ENCODE measurements at regions not wholly inside any gene's neighbourhood (a gene's known extent, or its start where the extent isn't known, plus 50 kb on each side); places are given as distances from the start of the nearest gene placed in this dataset.

DNA sequence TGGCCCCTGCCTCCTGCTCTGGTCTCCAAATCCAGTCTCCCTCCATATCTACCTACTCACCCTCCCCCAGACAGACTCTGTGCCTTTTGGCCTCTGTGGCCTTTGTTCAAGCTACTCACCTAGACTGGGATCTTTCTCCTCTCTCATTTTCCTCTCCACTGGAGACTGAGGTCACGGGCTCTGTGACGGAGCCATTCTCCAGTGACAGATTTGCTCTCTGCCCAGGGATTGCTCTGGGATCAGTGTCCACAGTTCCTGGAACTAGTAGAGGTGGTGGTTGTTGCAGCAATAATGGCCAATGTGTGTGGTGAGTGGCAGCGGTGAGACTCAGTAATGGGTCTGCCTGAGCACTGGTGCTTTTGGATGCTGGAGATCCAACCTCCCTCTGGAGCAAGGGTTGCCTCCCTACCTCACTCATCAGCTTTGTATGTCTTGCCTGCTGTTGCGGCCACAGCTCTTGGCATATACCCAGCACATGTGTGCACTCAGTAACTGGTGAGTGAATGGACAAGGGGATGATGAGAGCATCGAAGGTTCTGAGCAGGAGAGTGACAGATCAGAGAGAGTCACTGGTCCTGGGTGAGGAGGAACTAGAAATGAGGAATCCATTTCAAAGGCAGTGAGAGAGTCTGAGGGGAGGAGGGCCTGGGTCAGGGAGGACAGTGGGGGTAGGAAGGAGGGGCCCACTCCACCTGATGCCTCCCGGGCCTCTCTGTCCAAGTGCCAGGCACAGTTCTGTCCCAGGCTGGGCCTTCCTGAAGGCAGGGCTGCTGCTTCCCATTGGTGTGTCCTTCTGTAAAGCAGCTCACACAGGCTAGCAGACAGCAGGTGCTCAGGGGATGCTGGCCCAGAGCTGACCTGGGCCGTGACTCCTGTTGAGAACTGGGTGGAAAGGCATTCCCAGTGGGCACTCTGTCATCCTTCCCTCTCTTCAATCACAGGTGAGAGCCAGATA, 96.5 kb upstream of the PITX1 start:
- H3K9me2 ChIP-seq (replicated peaks; ENCODE audit: control insufficient read depth, low read length): no peaks in the 10 kb centered on the region
- no peak overlapping the region for H3K27ac ChIP-seq (ENCODE audit: low read depth, low read length)
- no peaks in the 10 kb centered on the region for H3K9me3 ChIP-seq (ENCODE audit: control insufficient read depth, insufficient read depth, low read length)
- no peaks in the 10 kb centered on the region for H4K20me1 ChIP-seq (ENCODE audit: control insufficient read depth, insufficient read depth, low read depth, low read length)
- H3K4me2 ChIP-seq (ENCODE audit: low read length): no peak overlapping the region
- no peak overlapping the region for H3K4me3 ChIP-seq (ENCODE audit: low read length)
- H3K79me2 ChIP-seq (ENCODE audit: control insufficient read depth, low read length): no peaks in the 10 kb centered on the region
- no peak for TF ChIP-seq EZH2phosphoT487 (IDR thresholded peaks at IDR 0.05; ENCODE audit: borderline replicate concordance, low read length)
- TF ChIP-seq, protein P1, sequence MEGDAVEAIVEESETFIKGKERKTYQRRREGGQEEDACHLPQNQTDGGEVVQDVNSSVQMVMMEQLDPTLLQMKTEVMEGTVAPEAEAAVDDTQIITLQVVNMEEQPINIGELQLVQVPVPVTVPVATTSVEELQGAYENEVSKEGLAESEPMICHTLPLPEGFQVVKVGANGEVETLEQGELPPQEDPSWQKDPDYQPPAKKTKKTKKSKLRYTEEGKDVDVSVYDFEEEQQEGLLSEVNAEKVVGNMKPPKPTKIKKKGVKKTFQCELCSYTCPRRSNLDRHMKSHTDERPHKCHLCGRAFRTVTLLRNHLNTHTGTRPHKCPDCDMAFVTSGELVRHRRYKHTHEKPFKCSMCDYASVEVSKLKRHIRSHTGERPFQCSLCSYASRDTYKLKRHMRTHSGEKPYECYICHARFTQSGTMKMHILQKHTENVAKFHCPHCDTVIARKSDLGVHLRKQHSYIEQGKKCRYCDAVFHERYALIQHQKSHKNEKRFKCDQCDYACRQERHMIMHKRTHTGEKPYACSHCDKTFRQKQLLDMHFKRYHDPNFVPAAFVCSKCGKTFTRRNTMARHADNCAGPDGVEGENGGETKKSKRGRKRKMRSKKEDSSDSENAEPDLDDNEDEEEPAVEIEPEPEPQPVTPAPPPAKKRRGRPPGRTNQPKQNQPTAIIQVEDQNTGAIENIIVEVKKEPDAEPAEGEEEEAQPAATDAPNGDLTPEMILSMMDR (IDR thresholded peaks at IDR 0.05; ENCODE audit: low read depth, low read length, poor library complexity, severe bottlenecking): no peak
- peaks cover 6% of the 10 kb centered on the region; the same call in 1 of the 2 replicates for H3K4me1 ChIP-seq (ENCODE audit: control insufficient read depth, low read length)
- no peaks in the 10 kb centered on the region for H3F3A ChIP-seq (ENCODE audit: control insufficient read depth, insufficient read depth)
- no peaks in the 10 kb centered on the region for H3K36me3 ChIP-seq (ENCODE audit: control insufficient read depth, low read length)
- no peaks in the 10 kb centered on the region for H3K27me3 ChIP-seq (ENCODE audit: control insufficient read depth, low read length)

DNA sequence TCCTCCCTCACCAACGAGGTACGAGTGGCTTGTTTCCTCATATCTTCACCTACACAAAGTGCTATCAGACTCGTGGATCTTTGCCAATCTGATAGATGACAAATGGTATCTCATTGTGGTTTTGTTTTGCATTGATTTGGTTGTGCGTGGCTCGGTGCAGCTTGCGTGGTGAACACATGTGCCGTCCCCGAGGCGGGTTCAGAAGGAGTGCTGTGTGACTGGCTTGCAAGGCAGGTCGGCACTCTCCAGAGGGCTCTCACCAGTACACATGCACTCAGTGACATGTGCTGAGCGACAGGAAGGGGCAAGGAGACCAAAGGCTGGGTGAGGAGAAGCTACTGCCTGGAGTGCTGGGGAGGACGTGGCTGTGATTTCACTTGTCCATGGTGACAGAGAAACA, 95.3 kb upstream of the PITX1 start:
- Histone ChIP-seq H3K9me2 (replicated peaks; ENCODE audit: control insufficient read depth, low read length) (no peaks in the 10 kb centered on the region), H3K4me1 (ENCODE audit: control insufficient read depth, low read length) (peaks cover 6% of the 10 kb centered on the region; the same call in 1 of the 2 replicates), H3K9me3 (ENCODE audit: control insufficient read depth, insufficient read depth, low read length) (no peaks in the 10 kb centered on the region), H4K20me1 (ENCODE audit: control insufficient read depth, insufficient read depth, low read depth, low read length) (no peaks in the 10 kb centered on the region), H3K27me3 (ENCODE audit: control insufficient read depth, low read length) (no peaks in the 10 kb centered on the region), H3K27ac (ENCODE audit: low read depth, low read length) (no peak overlapping the region), H3F3A (ENCODE audit: control insufficient read depth, insufficient read depth) (no peaks in the 10 kb centered on the region), H3K79me2 (ENCODE audit: control insufficient read depth, low read length) (no peaks in the 10 kb centered on the region), H3K4me3 (ENCODE audit: low read length) (no peak overlapping the region), H3K4me2 (ENCODE audit: low read length) (no peak overlapping the region), H3K36me3 (ENCODE audit: control insufficient read depth, low read length) (no peaks in the 10 kb centered on the region)
- TF ChIP-seq EZH2phosphoT487 (IDR thresholded peaks at IDR 0.05; ENCODE audit: borderline replicate concordance, low read length): no peak

DNA sequence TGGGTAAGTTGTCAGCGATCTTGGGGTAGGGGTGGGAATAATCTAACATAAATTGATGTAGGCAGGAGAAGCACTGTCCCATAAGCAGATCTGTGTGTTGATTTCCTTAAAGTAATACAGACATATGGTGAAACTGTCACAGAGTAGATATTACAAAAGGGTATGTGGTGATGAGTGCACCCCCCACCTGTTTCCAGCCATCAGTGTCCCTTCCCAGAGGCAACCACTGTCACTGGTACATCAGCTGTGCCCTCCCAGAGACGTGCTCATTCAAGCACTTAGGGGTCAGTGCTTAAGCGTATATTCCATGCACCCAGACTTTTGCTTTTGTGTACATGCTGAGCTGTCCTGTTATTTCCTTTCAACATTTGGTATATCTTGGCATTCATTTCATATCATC, 94.3 kb upstream of the PITX1 start:
- Histone ChIP-seq H3K27ac (ENCODE audit: low read depth, low read length) (no peak overlapping the region), H3K4me2 (ENCODE audit: low read length) (no peak overlapping the region), H3K4me3 (ENCODE audit: low read length) (no peak overlapping the region)

More for the DNA sequence above, 94.3 kb upstream of the PITX1 start:
- no peaks in the 10 kb centered on the region for H3K27me3 ChIP-seq (ENCODE audit: control insufficient read depth, low read length)
- no peaks in the 10 kb centered on the region for H4K20me1 ChIP-seq (ENCODE audit: control insufficient read depth, insufficient read depth, low read depth, low read length)
- no peaks in the 10 kb centered on the region for H3F3A ChIP-seq (ENCODE audit: control insufficient read depth, insufficient read depth)
- TF ChIP-seq, protein P1 (IDR thresholded peaks at IDR 0.05; ENCODE audit: low read depth, low read length, poor library complexity, severe bottlenecking): no peak
- TF ChIP-seq EZH2phosphoT487 (IDR thresholded peaks at IDR 0.05; ENCODE audit: borderline replicate concordance, low read length): no peak
- no peaks in the 10 kb centered on the region for H3K9me2 ChIP-seq (replicated peaks; ENCODE audit: control insufficient read depth, low read length)
- H3K4me1 ChIP-seq (ENCODE audit: control insufficient read depth, low read length): peaks cover 6% of the 10 kb centered on the region; the same call in 1 of the 2 replicates
- H3K9me3 ChIP-seq (ENCODE audit: control insufficient read depth, insufficient read depth, low read length): no peaks in the 10 kb centered on the region
- no peaks in the 10 kb centered on the region for H3K79me2 ChIP-seq (ENCODE audit: control insufficient read depth, low read length)
- H3K36me3 ChIP-seq (ENCODE audit: control insufficient read depth, low read length): no peaks in the 10 kb centered on the region
